Liver (tissue), 7 donors: ENCODE measurements at regions not wholly inside any gene's neighbourhood (a gene's known extent, or its start where the extent isn't known, plus 50 kb on each side); places are given as distances from the start of the nearest gene placed in this dataset.

Source experiments
- DNase-seq: peaks from one replicate; pipeline ENCODE4 v3.0.0-alpha.2; 2017; ENCODE audit warnings: low spot score
- H3K27ac ChIP-seq, 2 donors: one replicate each; pipeline ENCODE4 v1.7.0; 2013; ENCODE audit warnings: inconsistent platforms in 2 of 2, low read length in 2 of 2, control low read depth in 1 of 2, low read depth in 1 of 2, mild to moderate bottlenecking in 1 of 2
- H3K27me3 ChIP-seq, 4 donors: one replicate each; pipeline versions ENCODE4 v1.6.1 to v1.7.0; 2013; ENCODE audit warnings: low read length in 3 of 4, inconsistent platforms in 1 of 4, mild to moderate bottlenecking in 1 of 4, moderate library complexity in 1 of 4; ENCODE audit not compliant: control insufficient read depth in 4 of 4, insufficient read depth in 4 of 4
- H3K36me3 ChIP-seq, 4 donors: one replicate each; pipeline versions ENCODE4 v1.6.1 to v1.7.0; 2013; ENCODE audit warnings: low read length in 3 of 4, mild to moderate bottlenecking in 3 of 4, low read depth in 1 of 4, moderate library complexity in 1 of 4; ENCODE audit not compliant: control insufficient read depth in 4 of 4, insufficient read depth in 3 of 4
- H3K4me1 ChIP-seq, 4 donors: one replicate each; pipeline versions ENCODE4 v1.6.1 to v1.7.0; 2013; ENCODE audit warnings: low read length in 3 of 4, mild to moderate bottlenecking in 3 of 4, moderate library complexity in 1 of 4; ENCODE audit not compliant: control insufficient read depth in 4 of 4, insufficient read depth in 4 of 4
- H3K4me3 ChIP-seq, 3 donors: one replicate each; pipeline versions ENCODE4 v1.6.1 to v1.7.0; 2013; ENCODE audit warnings: low read length in 3 of 3, control low read depth in 1 of 3, low read depth in 1 of 3, mild to moderate bottlenecking in 1 of 3
- H3K9ac ChIP-seq, 2 donors: one replicate each; pipeline ENCODE4 v1.7.0; 2013; ENCODE audit warnings: low read length in 2 of 2, mild to moderate bottlenecking in 2 of 2, moderate library complexity in 2 of 2, control low read depth in 1 of 2, low read depth in 1 of 2
- H3K9me3 ChIP-seq, 4 donors: one replicate each; pipeline versions ENCODE4 v1.6.1 to v1.7.0; 2013; ENCODE audit warnings: low read length in 3 of 4; ENCODE audit not compliant: control insufficient read depth in 4 of 4
- FOXA1 ChIP-seq: IDR thresholded peaks from 2 replicates; pipeline ENCODE4 v1.6.1; 2016; ENCODE audit warnings: antibody characterized with exemption
- FOXA2 ChIP-seq: IDR thresholded peaks from 2 replicates; pipeline ENCODE4 v1.6.1; 2016; ENCODE audit warnings: antibody characterized with exemption
- HNF4A ChIP-seq, 2 donors: conservative IDR thresholded peaks; 2 replicates each; pipeline ENCODE4 v1.6.1; 2016; ENCODE audit warnings: antibody characterized with exemption in 2 of 2, mild to moderate bottlenecking in 2 of 2
- HNF4G ChIP-seq: IDR thresholded peaks from 2 replicates; pipeline ENCODE4 v1.6.1; 2016; ENCODE audit warnings: antibody characterized with exemption
- JUND ChIP-seq, 2 donors: IDR thresholded peaks; 2 replicates each; pipeline ENCODE4 v1.6.1; 2016; ENCODE audit warnings: antibody characterized with exemption in 2 of 2
- NR2F2 ChIP-seq: IDR thresholded peaks from 2 replicates; pipeline ENCODE4 v1.6.1; 2016; ENCODE audit warnings: antibody characterized with exemption
- RAD21 ChIP-seq, 2 donors: IDR thresholded peaks; 2 replicates each; pipeline ENCODE4 v1.6.1; 2016; ENCODE audit warnings: antibody characterized with exemption in 2 of 2, mild to moderate bottlenecking in 2 of 2
- RXRA ChIP-seq, 2 donors: IDR thresholded peaks; 2 replicates each; pipeline ENCODE4 v1.6.1; 2017 to 2018; ENCODE audit warnings: antibody characterized with exemption in 2 of 2, mild to moderate bottlenecking in 1 of 2
- SP1 ChIP-seq: IDR thresholded peaks from 2 replicates; pipeline ENCODE4 v1.6.1; 2018; ENCODE audit warnings: antibody characterized with exemption, mild to moderate bottlenecking
- TAF1 ChIP-seq: conservative IDR thresholded peaks from 2 replicates; pipeline ENCODE4 v1.6.1; 2016; ENCODE audit warnings: antibody characterized with exemption, mild to moderate bottlenecking
- YY1 ChIP-seq: IDR thresholded peaks from 2 replicates; pipeline ENCODE4 v1.6.1; 2016; ENCODE audit warnings: antibody characterized with exemption, mild to moderate bottlenecking
- WGBS: extraction: QIAGEN DNeasy Blood & Tissue Kit; methylation state at CpG from one replicate; pipeline ENCODE4 v1.1.7; 2013; 5-methylcytosine and 5-hydroxymethylcytosine counted together
- TF ChIP-seq, protein P1 (sequence below): IDR thresholded peaks from 2 replicates; pipeline ENCODE4 v1.6.1; 2016; ENCODE audit warnings: antibody characterized with exemption, mild to moderate bottlenecking
- TF ChIP-seq, protein P2 (sequence below): IDR thresholded peaks from 2 replicates; pipeline ENCODE4 v1.6.1; 2016; ENCODE audit warnings: antibody characterized with exemption
- TF ChIP-seq, protein P3 (sequence below): IDR thresholded peaks from 2 replicates; pipeline ENCODE4 v1.6.1; 2016; ENCODE audit warnings: antibody characterized with exemption
- TF ChIP-seq, protein P4 (sequence below): IDR thresholded peaks from 2 replicates; pipeline ENCODE4 v1.6.1; 2016; ENCODE audit warnings: antibody characterized with exemption
- donor health status: healthy.
- donor health status: healthy.
- donor health status: healthy.
- donor health status: healthy.

DNA sequence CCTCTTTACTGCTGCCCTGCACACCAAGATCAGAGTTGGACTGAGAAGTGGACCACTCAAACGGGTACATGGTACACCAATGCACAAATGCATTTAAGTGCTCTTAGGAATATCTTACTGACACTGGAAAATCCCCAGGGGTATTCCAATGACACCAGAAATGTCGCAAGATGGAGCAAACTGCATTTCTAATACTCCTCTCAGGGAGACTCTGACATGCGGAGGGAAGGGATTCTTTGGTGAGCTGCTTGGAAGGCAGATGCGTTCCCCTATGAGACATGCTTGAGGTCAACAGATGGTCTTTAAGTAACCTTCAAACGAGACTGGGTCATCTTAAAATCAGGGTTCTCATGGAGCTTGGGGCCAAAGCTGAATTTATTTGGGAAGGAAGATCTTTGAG, 521.8 kb upstream of the TCF4 start:
- TF ChIP-seq HNF4G (no peak), YY1 (no peak), NR2F2 (no peak), RXRA (IDR thresholded peaks at IDR 0.05) (no peak), HNF4A (conservative IDR thresholded peaks at IDR 0.05) (no peak), FOXA2 (no peak), TAF1 (no peak), FOXA1 (no peak), JUND (IDR thresholded peaks at IDR 0.05) (no peak), SP1 (no peak), RAD21 (IDR thresholded peaks at IDR 0.05) (no peak)
- TF ChIP-seq, protein P1, sequence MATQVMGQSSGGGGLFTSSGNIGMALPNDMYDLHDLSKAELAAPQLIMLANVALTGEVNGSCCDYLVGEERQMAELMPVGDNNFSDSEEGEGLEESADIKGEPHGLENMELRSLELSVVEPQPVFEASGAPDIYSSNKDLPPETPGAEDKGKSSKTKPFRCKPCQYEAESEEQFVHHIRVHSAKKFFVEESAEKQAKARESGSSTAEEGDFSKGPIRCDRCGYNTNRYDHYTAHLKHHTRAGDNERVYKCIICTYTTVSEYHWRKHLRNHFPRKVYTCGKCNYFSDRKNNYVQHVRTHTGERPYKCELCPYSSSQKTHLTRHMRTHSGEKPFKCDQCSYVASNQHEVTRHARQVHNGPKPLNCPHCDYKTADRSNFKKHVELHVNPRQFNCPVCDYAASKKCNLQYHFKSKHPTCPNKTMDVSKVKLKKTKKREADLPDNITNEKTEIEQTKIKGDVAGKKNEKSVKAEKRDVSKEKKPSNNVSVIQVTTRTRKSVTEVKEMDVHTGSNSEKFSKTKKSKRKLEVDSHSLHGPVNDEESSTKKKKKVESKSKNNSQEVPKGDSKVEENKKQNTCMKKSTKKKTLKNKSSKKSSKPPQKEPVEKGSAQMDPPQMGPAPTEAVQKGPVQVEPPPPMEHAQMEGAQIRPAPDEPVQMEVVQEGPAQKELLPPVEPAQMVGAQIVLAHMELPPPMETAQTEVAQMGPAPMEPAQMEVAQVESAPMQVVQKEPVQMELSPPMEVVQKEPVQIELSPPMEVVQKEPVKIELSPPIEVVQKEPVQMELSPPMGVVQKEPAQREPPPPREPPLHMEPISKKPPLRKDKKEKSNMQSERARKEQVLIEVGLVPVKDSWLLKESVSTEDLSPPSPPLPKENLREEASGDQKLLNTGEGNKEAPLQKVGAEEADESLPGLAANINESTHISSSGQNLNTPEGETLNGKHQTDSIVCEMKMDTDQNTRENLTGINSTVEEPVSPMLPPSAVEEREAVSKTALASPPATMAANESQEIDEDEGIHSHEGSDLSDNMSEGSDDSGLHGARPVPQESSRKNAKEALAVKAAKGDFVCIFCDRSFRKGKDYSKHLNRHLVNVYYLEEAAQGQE: no peak
- TF ChIP-seq, protein P2, sequence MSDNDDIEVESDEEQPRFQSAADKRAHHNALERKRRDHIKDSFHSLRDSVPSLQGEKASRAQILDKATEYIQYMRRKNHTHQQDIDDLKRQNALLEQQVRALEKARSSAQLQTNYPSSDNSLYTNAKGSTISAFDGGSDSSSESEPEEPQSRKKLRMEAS: no peak
- TF ChIP-seq, protein P3, sequence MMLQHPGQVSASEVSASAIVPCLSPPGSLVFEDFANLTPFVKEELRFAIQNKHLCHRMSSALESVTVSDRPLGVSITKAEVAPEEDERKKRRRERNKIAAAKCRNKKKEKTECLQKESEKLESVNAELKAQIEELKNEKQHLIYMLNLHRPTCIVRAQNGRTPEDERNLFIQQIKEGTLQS: no peak
- WGBS: 88% methylated on average over 5 of the region's 5 CpGs
- no peak overlapping the region for H3K27ac ChIP-seq
- H3K27me3 ChIP-seq: no peaks in the 10 kb centered on the region
- H3K36me3 ChIP-seq: no peaks in the 10 kb centered on the region
- no peaks in the 10 kb centered on the region for H3K9me3 ChIP-seq
- H3K9ac ChIP-seq: no peak overlapping the region
- no peak for DNase-seq
- no peak overlapping the region for H3K4me3 ChIP-seq
- H3K4me1 ChIP-seq: no peaks in the 10 kb centered on the region

DNA sequence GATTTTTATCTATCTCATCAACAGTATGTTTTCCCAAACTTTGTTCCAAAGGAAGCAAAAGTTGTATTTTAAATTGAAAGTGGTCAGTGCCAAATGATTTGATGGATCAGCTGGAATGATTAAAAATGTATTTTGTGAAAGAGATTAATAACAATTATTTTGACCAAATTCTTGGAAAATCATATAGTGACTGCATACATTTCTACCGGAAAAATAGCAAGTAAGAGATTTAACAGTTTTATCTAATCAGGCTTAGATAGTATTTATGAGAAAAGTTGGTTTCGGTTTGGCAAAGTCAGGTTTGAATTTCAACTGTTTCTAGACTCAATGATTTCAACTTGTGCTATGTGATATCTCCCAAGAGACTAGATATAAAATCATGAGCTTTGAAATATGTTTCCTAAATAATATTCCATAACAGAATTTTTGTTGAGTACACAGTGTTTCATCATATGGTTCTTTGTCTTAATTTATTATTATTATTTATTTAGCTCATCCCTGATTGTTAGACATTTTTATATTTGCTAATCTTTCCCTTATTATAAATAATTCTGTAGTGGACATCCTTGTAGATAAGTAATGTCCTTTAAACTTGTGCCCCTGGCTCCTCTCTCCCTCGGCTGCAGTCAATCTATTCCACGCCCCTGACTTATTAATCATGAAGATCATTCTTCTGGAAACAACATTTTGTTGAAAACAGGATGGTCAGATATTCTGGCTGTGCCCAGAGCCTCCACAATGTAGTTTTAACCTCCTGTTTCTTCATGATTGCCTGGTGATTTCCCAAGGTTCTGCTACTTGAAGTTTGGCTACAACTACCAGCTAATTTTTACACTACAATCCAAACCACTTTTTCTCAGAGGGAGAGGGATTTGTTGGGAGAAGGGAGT, 520.7 kb upstream of the TCF4 start:
- TF ChIP-seq NR2F2: no peak
- no peak for TF ChIP-seq HNF4G
- no peak for TF ChIP-seq RAD21 (IDR thresholded peaks at IDR 0.05)
- DNase-seq: no peak
- WGBS: 81% methylated on average over 4 of the region's 4 CpGs

DNA sequence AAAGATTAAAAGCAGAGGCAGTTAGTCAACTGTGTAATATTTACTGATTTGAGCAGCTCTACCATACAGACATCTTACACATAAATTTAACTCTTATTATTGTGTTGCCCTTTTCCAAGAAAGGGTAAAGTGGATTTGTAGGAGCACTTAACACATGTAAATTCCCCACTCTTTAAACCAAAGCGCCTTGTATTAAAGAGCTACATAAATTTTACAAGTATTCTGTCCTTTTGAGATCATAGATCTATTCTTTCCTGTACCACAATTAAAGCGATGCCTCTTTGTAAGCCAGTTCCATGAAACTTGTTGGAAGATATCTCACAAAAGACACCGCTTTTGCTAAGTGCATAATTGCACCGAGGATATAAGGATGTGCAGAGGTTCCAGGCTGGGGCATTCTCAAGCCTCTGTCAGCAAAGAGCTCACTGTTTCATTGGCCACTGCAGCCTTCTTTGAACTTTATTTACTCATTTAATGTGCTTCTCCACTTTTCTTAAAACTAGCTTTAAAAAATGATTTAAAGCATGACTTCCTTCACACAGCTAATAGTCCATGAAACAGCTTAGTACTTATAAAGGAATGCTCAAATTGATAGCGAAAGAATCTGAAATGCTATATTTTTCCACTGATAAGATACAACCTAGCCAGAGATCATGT, 520.0 kb upstream of the TCF4 start:
- H3K4me3 ChIP-seq: no peak overlapping the region
- TF ChIP-seq HNF4G (no peak), TAF1 (no peak), YY1 (no peak)
- TF ChIP-seq, protein P4, sequence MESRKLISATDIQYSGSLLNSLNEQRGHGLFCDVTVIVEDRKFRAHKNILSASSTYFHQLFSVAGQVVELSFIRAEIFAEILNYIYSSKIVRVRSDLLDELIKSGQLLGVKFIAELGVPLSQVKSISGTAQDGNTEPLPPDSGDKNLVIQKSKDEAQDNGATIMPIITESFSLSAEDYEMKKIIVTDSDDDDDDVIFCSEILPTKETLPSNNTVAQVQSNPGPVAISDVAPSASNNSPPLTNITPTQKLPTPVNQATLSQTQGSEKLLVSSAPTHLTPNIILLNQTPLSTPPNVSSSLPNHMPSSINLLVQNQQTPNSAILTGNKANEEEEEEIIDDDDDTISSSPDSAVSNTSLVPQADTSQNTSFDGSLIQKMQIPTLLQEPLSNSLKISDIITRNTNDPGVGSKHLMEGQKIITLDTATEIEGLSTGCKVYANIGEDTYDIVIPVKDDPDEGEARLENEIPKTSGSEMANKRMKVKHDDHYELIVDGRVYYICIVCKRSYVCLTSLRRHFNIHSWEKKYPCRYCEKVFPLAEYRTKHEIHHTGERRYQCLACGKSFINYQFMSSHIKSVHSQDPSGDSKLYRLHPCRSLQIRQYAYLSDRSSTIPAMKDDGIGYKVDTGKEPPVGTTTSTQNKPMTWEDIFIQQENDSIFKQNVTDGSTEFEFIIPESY: no peak
- H3K27ac ChIP-seq: no peak overlapping the region
- H3K4me1 ChIP-seq: no peaks in the 10 kb centered on the region
- WGBS: 79% methylated on average over 5 of the region's 5 CpGs
- H3K36me3 ChIP-seq: no peaks in the 10 kb centered on the region
- DNase-seq: no peak
- no peak overlapping the region for H3K9ac ChIP-seq
- no peaks in the 10 kb centered on the region for H3K9me3 ChIP-seq
- H3K27me3 ChIP-seq: no peaks in the 10 kb centered on the region

More for the DNA sequence above, 520.7 kb upstream of the TCF4 start:
- Histone ChIP-seq H3K27me3 (no peaks in the 10 kb centered on the region), H3K4me3 (no peak overlapping the region), H3K27ac (no peak overlapping the region), H3K4me1 (no peaks in the 10 kb centered on the region), H3K36me3 (no peaks in the 10 kb centered on the region), H3K9me3 (no peaks in the 10 kb centered on the region), H3K9ac (no peak overlapping the region)
